ENCODE measurements at regions not wholly inside any gene's neighbourhood (a gene's known extent, or its start where the extent isn't known, plus 50 kb on each side); places are given as distances from the start of the nearest gene placed in this dataset.

DNA sequence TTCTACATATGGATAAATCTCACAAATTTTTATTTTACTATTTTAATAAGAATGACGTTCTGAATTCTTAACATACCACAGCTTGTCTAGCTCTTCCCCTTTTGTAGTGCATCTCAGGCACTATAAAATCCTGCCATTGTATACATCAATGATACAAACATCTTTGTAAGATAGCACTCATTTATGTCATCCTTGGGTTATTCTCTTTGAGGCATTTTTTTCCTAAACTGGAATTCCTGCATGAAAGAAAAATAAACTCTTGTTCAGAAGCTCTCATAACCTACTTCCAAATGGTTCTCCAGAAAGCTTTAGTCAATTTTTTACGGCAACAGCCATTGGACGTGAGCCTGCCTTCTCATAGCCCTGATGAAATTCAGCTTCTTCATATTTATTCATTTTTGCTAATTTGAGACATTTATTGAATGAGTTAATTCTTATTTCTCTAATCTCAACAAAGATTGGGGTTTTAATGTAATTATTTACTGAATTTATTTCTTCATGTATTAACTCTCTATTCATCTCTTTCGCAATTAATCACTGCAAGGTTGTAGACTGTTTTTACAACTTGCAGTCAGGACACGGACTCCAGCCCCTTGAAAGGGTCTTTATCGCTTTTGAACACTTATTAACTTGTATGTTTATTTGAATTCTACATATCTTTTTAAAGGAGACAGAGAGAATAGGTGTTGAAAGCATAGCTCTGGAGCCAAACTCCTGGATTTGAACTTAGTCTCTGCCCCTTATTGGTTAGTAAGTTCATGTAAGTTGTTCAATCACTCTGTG is 57.6 kb upstream of the PARD3B start:
- TF ChIP-seq, protein P1, sequence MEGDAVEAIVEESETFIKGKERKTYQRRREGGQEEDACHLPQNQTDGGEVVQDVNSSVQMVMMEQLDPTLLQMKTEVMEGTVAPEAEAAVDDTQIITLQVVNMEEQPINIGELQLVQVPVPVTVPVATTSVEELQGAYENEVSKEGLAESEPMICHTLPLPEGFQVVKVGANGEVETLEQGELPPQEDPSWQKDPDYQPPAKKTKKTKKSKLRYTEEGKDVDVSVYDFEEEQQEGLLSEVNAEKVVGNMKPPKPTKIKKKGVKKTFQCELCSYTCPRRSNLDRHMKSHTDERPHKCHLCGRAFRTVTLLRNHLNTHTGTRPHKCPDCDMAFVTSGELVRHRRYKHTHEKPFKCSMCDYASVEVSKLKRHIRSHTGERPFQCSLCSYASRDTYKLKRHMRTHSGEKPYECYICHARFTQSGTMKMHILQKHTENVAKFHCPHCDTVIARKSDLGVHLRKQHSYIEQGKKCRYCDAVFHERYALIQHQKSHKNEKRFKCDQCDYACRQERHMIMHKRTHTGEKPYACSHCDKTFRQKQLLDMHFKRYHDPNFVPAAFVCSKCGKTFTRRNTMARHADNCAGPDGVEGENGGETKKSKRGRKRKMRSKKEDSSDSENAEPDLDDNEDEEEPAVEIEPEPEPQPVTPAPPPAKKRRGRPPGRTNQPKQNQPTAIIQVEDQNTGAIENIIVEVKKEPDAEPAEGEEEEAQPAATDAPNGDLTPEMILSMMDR (IDR thresholded peaks at IDR 0.05; ENCODE audit: insufficient read depth, low read length) = no peak
- DNase-seq (ENCODE audit: low read depth) = peak; percentile 67
- no peak overlapping the region for H3K4me3 ChIP-seq (ENCODE audit: low read depth, low read length)

DNA sequence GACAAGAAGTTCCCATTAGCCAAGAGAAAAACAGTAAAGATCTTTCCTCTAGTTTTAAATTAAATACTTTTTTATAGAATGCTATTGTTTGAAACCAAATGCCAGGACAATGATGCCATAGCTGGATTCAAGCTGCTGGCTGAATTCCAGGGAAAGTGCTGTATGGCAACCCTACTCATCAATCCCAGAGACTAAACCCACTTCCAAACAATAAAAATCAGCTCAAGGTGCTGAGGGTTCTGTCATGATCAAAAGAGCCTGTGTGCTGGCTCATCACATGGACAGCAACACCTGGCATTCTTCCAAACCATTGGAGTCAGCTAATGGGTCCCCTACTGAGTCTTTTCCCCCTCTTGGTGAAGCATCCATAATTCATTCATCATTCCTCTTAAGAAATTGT is 53.7 kb upstream of the PARD3B start:
- TF ChIP-seq, protein P1 (IDR thresholded peaks at IDR 0.05; ENCODE audit: insufficient read depth, low read length) = no peak
- peak; percentile 74 for DNase-seq (ENCODE audit: low read depth)
- no peak overlapping the region for H3K4me3 ChIP-seq (ENCODE audit: low read depth, low read length)

DNA sequence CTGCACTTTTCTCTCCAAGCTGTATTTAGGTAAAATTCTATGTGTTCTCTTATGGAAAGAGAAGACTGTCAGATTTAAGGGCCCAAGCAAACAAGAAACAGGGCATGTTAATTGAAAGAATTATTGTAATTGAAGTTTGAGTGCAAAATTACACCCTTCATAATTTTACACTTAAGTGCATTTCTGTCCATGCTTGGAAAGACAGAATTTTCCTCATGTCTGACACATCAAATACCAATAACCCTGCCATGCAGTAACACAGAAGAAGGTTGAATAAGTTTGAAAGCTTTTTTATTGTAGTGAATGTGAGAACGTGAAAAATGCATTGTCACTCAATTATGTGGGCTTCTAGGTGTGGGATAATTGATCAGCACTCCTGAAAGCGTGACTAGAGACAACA is 52.9 kb upstream of the PARD3B start:
- no peak overlapping the region for H3K4me3 ChIP-seq (ENCODE audit: low read depth, low read length)
- TF ChIP-seq, protein P1 (IDR thresholded peaks at IDR 0.05; ENCODE audit: insufficient read depth, low read length) = no peak
- DNase-seq (ENCODE audit: low read depth) = no peak

DNA sequence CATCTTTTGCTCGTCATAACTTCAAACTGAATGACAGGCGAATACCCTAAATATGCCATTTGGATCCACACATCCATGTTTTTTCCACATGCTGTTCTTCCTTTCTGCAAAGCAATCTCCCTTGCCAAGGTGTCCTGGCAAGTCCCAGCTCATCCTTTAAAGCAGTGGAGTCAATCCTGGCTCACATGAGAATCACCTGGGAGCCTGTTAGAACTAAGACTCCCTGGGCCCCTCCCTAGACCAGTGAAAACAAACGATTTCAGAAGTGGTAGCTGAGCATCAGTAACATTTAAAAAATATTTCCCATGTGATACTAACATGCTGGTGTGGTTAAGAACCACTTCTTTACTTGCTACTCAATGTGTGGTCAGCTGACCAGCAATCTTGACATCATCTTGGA is 50.6 kb upstream of the PARD3B start:
- DNase-seq (ENCODE audit: low read depth) = no peak
- no peak overlapping the region for H3K4me3 ChIP-seq (ENCODE audit: low read depth, low read length)
- TF ChIP-seq, protein P1 (IDR thresholded peaks at IDR 0.05; ENCODE audit: insufficient read depth, low read length) = no peak

DNA sequence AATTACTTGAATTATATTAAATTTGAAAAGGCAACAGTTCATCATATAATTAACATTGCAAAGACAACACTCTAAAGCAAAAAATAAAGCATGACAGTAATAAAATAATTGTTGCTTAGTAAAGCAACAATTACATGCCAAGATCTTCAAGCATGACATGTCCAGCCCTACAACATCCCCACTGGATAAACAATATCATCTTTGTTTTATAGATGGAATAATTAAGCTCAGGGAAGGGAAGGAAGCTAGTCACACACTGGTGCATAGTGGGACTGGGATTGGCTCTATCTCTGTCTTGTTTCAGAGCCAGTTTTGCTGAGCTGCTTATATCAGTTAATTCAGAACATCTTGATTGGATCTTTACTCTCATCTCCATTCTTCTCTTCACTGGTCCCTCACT is 49.9 kb upstream of the PARD3B start:
- no peak overlapping the region for H3K4me3 ChIP-seq (ENCODE audit: low read depth, low read length)
- TF ChIP-seq, protein P1 (IDR thresholded peaks at IDR 0.05; ENCODE audit: insufficient read depth, low read length) = no peak
- no peak for DNase-seq (ENCODE audit: low read depth)

Data from fibroblast of the aortic adventitia (primary cell).